OCI-M1 (cell line): ENCODE measurements at regions not wholly inside any gene's neighbourhood (a gene's known extent, or its start where the extent isn't known, plus 50 kb on each side); places are given as distances from the start of the nearest gene placed in this dataset.
A peak's percentile ranks its signal among the peaks of the same experiment; 100 is the strongest.
"Not testable (repeated sequence)": the region's sequence is repeated elsewhere in the genome, so short reads cannot be mapped to it uniquely, and the experiment has no call there.

ENCODE experiments used
- DNase-seq: peaks from one replicate; lab custom pipeline; 2025; lab: John Stamatoyannopoulos, UW

DNA sequence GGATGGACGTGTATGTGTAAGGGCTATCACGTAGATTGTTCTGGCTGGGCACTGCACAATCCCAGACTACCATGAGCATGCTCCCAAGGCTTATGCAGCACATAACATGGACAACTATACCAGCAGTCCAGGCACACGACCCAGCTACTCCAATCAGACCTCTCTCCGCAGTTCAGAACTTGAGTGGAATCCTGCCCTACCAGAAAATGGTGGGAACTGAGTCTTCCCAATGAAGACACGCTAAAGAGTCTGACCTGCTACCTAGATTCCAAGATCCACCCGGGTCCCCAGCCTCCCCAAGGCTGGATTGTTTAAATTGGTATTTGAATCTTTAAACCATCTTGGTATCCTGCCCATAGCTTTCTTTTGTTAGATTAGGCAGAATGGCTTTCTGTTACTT, 251.3 kb upstream of the KAZN start:
- no peak for DNase-seq

DNA sequence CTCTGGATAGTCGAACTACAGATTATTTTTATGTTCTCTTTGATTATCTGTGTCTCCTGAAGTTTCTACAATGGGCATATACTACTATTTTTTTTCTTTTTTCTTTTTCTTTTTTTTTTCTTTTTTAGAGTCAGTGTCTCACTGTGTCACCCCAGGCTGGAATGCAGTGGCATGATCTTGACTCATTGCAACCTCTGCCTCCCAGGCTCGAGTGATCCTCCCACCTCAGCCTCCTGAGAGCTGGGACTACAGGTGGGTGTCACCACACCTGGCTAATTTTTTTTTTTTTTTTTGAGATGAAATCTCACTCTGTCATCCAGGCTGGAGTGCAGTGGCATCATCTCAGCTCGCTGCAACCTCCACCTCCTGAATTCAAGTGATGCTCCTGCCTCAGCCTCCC, 250.7 kb upstream of the KAZN start:
- no peak for DNase-seq

DNA sequence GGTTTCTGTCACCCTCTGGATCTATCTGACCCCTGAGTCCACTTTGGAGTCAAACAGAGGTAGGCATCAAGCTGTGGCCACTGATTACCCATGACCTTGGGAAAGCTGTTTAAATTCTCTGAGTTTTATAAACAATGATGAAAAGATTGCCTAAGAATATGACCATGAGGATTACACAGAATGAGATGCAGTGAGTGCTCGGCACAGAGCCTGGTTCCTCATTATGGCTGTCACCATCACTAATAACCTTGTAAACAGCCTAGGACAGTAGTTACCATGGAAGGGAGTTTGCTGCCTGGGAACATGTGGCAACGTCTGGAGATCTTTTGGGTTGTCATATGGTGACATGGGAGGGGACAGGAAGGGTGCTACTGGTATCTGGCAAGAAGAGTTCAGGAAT, 248.3 kb upstream of the KAZN start:
- no peak for DNase-seq

DNA sequence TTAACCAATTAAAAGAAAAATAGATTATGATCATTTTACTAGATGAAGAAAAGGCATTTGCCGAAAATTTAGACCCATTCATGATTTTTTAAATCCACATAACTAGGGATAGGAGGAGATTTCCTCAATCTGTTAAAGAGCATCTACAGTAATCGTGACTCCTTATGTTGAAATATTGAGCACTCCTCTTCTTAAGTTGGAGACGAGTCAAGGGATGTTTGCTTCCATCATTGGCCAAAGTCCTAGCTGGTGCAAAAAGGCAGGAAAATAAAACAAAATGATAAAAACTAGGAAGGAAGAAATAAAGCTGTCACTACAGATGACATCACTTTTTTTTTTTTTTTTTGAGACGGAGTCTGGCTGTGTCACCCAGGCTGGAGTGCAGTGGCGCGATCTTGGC, 245.6 kb upstream of the KAZN start:
- DNase-seq, result no peak

DNA sequence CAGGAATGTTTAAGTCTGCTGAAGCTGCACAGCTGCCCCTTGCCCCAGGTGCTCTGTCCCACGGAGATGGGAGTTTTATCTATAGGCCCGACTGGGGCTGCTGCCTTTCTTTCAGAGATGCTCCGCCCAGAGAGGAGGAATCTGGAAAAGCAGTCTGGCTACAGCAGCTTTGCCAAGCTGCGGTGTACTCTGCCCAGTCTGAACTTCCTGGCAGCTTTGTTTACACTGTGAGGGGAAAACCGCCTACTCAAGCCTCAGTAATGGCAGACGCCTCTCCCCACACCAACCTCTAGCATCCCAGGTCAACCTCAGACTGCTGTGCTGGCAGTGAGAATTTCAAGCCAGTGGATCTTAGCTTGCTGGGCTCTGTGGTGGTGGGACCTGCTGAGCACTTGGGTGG, 237.5 kb upstream of the KAZN start:
- DNase-seq, result not testable (repeated sequence)

DNA sequence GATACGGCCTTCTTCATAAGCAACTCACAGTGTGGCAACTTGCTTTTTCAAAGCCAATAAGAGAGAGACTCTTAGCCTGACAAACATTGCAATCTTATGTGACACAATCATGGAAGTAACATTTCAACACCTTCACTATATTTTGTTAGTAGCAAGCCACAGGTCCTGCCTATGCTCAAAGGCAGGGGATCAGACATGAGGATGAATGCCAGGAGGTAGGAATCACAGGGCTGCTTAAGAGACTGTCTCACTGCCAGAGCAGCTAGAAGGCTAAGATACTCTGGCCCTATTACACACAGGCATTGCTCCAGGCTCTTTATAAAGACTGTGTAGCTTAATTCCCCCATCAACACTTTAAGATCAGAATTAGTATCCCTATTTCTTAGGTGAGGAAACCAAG, 236.2 kb upstream of the KAZN start:
- DNase-seq, result no peak

DNA sequence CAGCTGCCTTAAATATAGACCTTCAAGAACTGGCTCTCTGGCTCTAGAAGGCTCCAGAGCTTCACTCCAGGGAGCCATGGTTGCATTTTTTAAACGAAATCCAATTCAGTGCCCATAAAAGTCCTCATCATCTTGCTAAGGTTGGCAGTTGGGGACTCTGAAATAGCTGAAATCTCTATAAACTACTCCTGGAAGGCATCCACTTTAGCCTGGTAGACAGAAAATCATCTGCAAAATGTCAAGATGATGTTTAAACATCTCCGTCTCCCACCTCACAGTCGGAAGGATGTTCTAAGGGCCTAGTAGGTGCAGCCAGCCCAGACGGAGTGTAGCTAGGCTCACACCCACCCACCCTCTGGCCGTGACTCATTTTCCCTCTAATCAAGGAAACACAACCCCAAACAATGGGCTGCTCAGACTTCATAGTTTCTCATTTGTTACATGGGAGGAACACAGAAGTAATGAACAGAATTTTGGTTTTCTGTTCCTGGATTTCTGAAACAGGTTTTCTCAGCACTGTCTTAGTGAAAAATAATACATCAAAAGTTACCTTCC, 235.4 kb upstream of the KAZN start:
- DNase-seq, result no peak

DNA sequence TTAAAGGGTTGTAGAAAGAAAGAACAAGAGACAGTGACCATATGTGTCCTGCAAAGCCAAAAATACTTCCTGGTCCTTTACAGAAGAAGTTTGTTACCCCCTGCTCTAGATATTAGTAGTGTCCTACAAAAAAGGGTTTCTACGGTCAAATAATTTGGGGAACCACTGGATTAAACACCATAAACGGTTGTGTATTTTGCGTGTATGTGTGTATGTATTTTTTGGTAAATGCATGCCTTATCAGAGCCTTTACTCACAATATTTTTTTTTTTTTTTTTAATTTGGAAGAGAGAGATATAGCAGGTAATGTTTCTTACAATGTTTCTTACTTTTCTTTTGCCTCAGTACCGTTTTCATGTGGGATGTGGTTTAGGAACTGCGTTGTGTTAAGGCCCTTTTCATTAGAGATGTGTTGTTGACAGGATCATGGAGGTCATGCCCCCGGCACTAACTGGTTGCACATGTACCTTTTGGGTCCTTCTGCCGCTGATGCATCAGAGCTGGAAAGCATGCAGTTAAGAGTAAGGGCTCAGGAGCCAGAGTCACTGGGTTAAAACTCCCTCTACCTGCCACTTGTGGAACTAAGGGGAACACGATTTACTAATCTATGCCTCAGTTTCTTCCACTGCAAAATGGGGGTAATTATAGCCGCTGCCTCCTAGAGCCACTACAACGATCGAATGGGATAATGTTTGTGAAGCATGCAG, 234.6 kb upstream of the KAZN start:
- no peak for DNase-seq

DNA sequence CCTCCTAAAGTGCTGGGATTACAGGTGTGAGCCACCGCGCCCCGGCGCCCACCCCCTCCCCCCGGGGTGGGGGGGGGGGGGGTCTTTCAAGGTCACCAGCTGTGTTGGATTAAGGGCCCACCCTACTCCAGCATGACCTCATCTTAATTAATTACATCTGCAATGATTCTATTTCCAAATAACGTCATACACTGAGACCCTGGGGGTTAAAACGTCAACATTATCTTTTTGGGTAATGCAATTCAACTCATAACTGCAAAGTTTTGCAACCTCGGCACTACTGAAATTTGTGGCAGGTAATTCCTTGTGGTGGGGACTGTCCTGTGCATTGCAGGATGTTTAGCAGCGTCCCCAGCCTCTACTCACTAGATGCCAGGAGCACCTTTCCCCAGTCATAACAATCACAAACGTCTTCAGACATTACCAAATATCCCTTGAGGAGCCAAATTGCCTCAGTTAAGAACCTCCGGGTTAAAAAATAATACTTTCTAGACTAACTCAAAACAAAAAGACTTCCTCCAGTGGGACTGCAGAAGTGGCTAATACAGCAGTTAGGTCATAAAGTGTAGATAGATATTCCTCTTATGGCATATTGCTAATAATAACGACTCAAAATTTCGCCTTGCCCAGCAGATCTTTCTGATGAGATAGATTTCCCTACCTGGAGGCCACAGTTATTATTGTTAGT, 233.0 kb upstream of the KAZN start:
- DNase-seq, result no peak

DNA sequence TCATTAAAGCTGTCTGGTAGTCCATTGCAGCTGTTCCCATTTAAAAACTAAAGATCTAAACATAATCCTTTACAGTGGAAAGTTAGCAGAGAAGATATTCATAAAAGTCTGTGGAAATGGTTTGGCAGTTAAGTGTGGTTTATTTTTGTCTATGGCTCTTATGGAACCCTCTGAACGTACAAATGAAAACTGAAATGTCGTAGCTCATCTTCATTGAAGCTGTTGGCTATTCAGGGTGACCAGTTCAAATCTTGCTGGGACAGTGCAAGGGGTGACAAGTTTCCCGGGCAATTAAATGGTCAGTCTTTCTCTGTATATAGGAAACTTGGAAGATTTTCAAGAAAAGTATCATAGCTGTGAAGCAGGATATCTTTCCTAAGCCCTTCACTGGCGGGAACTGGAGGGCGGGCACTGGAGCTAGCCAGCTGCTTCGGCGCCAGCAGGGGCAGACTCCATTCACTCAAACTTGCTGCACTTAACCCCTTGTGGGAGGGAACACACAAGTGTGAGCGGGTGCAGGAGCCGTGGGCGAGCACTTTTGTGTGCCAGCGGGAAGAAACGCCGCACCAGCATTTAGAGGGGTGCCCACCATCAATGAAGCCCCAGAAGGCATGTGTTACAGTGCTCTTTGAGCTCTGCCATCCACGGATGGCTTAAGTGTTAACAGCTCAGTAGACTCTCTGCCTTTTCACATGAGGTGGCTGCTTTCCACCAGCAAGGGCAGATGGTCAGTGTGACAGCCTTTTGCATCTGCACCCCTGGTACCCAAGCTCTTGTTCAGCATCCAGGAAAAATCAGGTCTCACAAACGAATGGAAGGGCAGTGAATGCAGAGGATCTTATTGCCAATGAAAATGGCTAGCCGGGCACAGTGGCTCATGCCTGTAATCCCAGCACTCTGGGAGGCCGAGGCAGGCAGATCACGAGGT, 232.1 kb upstream of the KAZN start:
- peak; percentile 3 for DNase-seq

DNA sequence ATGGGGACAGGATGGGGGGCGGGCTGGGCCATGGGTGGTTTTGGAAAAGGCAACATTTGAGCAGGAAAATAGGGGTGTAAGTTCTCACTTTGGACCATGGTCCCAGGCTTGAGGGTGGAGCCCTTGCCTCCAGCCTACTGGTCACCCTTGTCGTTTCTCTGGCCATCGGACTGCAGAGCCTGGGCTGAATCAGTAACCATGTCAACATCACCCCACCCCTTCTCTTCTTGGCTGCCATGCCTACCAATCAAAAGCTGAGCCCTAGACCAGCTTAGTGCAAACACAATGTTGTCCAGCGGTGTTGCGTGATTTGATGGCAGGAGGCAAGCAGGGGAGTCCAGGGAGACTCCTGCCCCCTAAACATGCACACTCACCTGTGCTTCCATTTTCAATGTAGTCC, 231.0 kb upstream of the KAZN start:
- no peak for DNase-seq

DNA sequence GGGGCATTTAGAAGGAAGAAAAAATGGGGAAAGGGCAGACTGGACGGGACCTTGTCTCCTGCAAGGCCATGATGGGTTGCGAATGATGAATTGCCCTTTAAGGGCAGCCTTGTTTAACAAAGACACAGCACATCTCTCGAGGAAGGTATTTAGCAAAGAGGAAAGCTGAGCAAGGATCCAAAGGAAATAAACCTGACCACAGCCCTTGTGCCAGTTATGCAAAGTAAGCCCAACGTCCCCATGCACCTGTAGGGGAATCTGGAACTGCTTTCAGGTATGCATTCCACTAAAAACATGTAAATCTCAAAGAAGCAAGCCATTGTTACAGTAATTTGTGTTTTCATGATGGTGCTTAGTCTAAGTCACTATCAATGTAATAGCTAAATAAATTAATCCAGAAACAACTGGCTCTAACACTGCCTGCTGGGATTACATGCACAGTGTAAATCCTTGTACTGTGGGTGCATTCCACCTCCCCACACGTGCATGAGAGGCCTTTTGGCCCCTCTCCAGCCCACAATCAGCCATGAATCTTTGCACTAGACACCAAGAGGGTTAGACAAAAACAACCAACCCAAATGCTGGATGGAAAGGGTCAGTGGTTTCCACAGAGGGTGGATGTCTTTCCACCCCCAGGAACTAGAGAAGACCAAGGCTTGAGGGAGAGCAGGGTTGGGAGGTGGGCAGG, 228.8 kb upstream of the KAZN start:
- no peak for DNase-seq

DNA sequence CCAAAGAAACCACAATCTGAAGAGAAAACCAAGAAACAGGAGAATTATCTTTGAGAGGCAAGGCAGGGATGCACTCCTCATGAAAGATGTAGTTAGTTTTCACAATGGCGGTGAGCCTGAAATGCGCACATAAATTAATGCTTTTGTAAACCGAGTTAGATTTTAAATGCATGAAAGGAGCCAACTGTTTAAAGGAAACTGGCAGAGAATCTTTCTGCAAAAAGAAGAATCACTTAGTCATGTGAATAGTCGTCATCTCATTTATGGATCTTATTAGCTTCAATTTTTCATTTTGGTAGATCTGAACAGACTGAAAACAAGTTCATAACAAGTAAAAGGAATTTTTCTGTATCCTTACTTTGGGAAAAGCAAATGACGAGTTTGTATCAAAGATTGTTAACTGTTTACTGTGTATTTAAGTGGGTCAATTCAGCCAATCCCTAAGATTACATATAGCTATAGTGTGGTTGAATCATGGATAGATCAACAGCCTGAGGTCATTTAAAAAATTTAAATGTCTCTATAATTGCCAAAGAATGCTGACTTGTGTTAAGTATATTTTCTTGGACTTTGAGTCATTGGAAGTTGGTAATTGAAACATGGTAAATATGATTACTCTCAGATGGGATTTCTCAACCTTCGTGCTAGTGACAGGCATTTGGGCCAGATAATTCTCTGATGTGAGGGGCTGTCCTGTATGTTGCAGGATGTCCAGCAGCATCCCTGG, 226.6 kb upstream of the KAZN start:
- no peak for DNase-seq

DNA sequence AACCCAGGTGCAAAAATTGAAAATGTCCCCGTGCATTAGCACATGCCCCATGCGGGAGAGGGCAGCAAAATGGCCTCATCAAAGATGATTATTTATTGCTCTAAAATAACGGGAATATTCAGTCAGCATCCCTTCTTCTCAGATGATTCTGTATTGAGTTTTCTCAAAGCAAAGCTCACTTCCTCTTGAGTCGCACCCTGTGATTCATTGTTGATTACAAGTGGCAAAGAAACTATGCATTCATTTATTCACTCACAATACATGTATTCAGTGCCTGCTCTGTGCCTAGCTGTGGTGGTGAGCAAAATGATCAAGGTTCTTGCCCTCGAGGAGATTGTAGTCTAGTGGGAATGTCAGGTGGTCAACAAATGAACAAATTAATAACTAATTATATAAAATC, 226.0 kb upstream of the KAZN start:
- no peak for DNase-seq

DNA sequence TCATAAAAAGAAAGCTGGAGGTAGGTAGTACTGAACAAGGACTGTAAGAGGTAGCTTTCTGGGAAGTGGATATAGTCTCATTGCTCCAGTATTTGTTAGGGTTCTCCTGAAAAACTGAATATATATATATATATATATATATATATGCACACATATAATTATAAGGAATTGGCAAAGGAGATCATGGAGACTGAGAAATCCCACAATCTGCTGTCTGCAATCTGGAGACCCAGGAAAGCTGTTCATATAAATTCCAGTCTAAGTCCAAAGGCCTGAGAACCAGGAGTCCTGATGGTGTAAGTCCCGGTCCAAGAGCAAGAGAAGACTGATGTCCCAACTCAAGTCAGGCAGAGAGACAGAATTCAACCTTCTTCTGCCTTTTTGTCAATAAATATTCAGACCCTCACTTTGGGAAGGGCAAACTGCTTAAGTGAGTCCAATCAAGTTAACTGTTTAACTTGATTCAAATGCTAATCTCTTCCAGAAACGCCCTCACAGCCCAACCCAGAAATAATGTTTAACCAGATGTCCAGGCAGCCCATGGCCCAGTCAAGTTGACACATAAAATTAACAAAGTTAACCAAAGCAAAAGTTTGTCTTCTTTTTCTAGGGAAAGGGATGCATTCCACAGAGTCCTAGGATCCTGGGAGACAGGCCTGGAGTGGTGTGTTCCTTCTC, 225.3 kb upstream of the KAZN start:
- DNase-seq, result no peak

DNA sequence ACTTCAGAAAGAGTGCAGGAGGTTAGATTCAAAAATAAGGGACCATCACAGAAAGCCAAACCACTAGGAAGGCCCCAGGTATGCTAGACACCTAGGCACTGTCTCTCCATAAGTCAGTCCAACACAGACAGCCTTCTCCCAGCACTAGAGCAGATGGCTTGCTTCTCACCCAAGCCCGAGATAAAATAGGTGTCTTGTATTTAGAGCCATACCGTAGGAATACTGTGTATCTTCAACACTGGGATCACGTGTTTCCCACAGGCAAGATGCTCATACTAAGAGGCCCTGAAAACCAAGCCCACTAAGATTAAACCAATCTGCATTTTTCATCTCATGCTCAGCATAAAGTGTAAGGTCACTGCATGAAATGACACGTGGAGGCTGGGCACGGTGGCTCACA, 223.3 kb upstream of the KAZN start:
- DNase-seq, result no peak

DNA sequence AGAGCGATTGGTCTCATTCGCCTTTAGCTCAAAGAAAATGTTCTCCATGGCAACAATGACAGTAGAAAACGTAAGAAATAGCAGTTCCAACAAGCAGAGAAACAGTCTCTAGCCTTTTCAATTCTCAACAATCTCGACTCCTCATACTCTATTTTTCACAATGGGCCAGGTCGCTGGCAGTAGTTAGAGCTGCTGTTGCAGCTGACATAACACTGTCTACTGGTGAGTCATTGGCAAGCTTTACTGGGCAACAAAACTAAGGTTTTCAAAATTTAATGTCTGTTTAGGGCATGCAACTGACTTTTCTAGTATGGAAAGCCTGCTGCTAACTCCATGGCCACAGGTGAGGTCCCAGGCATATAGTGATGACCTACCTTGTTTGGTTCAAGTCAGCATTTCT, 221.1 kb upstream of the KAZN start:
- DNase-seq, result no peak

DNA sequence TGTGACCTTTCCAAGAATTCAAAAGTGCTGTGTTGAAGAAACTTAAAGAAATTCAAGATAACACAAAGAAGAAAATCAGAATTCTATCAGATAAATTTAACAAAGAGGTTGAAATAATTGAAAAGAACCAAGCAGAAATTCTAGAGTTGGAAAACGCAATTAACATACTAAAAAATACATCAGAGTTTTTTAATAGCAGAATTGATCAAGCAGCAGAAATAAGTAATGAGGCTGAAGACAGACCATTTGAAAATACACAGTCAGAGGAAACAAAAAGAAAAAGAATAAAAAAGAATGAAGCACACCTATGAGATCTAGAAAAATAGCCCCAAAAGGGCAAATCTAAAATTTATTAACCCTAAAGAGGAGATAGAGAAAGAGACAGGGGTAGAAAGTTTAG, 218.1 kb upstream of the KAZN start:
- DNase-seq, result no peak

DNA sequence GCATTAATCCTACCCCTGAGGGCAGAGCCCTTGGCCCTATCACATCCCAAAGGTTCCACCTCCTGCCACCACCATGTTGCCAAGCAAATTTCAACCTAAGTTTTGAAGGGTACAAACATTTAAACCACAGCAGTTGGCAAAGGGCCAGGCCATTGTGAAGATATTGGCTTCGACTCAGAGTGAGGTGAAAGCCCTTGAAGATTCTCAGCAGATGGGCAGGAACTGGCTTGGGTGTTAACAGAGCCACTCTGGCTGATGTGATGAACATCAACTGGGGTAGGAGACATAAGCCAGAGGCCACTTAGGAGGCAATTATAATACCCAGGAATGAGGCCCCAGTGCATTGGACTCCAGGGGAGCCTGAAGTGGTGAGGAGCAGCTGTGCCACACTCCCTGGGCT, 207.7 kb upstream of the KAZN start:
- DNase-seq, result no peak

DNA sequence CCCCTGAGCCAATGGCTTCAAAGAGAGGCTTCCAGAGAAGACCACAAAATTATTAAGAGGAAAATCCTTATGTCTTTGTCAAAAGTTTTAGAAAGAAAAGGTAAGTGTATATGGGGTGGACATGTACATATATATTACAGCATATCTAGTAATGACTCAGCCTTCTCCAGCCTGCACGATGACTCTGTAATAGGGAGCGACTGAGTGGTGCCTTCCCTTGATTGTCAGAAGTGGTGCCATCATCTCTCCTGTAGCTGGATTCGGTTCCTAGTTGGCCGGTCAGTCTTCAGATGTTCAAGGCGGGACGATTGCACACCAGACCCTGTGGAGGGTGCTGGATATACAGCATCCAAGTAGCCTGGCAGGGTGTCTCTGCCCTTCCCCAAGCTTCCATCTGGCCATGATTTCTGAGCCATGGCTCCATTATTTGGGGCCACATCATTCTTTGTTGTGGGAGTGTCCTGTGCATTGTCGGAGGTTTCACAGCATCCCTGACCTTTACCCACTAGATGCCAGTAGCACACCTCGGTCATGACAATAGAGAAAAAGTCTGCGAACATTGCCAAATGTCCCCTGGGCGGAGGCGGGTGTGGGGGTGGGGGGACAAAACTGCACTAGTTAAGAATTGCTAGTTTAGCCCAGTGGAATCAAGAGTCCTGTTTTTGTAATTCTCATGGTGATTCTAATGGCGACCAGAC, 206.2 kb upstream of the KAZN start:
- no peak for DNase-seq
